Stomach (tissue), 4 donors: ENCODE measurements at regions not wholly inside any gene's neighbourhood (a gene's known extent, or its start where the extent isn't known, plus 50 kb on each side); places are given as distances from the start of the nearest gene placed in this dataset.

Experiments used
- CTCF ChIP-seq, 7 experiments: fragments of 450-650 bp in 4 of 7; fragments of 200-600 bp in 3 of 7; sonication (generic) in 3 of 7; IDR thresholded peaks; one replicate each; pipeline ENCODE4 v1.5.1; 2016 to 2019; ENCODE audit warnings: antibody characterized with exemption in 7 of 7, control low read depth in 2 of 7, mild to moderate bottlenecking in 1 of 7
- POLR2A ChIP-seq, 4 donors: fragments of 450-650 bp; IDR thresholded peaks; one replicate each; pipeline ENCODE4 v1.6.1; 2016; ENCODE audit warnings: antibody characterized with exemption in 4 of 4, control low read depth in 2 of 4, mild to moderate bottlenecking in 1 of 4, moderate library complexity in 1 of 4
- POLR2AphosphoS5 ChIP-seq, 3 donors: sonication (generic); formaldehyde crosslinking; IDR thresholded peaks; one replicate each; pipeline ENCODE4 v1.6.1; 2016; ENCODE audit warnings: antibody characterized with exemption in 3 of 3

GRCh38 chr13:112010714-112011113, 56.2 kb upstream of the SOX1 start:
- no peak for TF ChIP-seq POLR2AphosphoS5 (IDR thresholded peaks at IDR 0.05)
- TF ChIP-seq CTCF (IDR thresholded peaks at IDR 0.05): no peak
- no peak for TF ChIP-seq POLR2A (IDR thresholded peaks at IDR 0.05)
